IgD-negative memory B cell (primary cell): ENCODE measurements at regions not wholly inside any gene's neighbourhood (a gene's known extent, or its start where the extent isn't known, plus 50 kb on each side); places are given as distances from the start of the nearest gene placed in this dataset.

Experiments
- H3K27ac Mint-ChIP-seq, 3 donors: one replicate each; pipeline ENCODE4 v1.8.0; 2020 to 2022; ENCODE audit warnings: mild to moderate bottlenecking in 3 of 3, mixed read lengths in 3 of 3, moderate library complexity in 1 of 3
- H3K27me3 Mint-ChIP-seq: one replicate; pipeline ENCODE4 v1.8.0; 2021; ENCODE audit warnings: mixed read lengths
- H3K36me3 Mint-ChIP-seq: one replicate; pipeline ENCODE4 v1.8.0; 2020; ENCODE audit warnings: mild to moderate bottlenecking, mixed read lengths
- H3K4me1 Mint-ChIP-seq, 3 donors: one replicate each; pipeline ENCODE4 v1.8.0; 2020 to 2022; ENCODE audit warnings: mixed read lengths in 3 of 3, mild to moderate bottlenecking in 1 of 3
- H3K4me3 Mint-ChIP-seq, 4 donors: one replicate each; pipeline ENCODE4 v1.8.0; 2020 to 2022; ENCODE audit warnings: mild to moderate bottlenecking in 4 of 4, mixed read lengths in 4 of 4, moderate library complexity in 3 of 4
- H3K9me3 Mint-ChIP-seq, 3 donors: one replicate each; pipeline ENCODE4 v1.8.0; 2020 to 2021; ENCODE audit warnings: mixed read lengths in 3 of 3, mild to moderate bottlenecking in 1 of 3

- Mint-ChIP-seq H3K27me3 (peaks cover 8% of the 10 kb centered on the region), H3K4me3 (no peak overlapping the region), H3K4me1 (no peaks in the 10 kb centered on the region), H3K36me3 (no peaks in the 10 kb centered on the region), H3K27ac (no peak overlapping the region), H3K9me3 (peaks cover 0 to 4% (median 3%) of the 10 kb centered on the region in 3 donors)
These were observed 58.9 kb upstream of the PALMD start for GRCh38 chr1:99587008-99587407.

- Mint-ChIP-seq H3K27ac (no peak overlapping the region), H3K36me3 (no peaks in the 10 kb centered on the region), H3K4me1 (no peaks in the 10 kb centered on the region), H3K4me3 (no peak overlapping the region), H3K27me3 (peaks cover 8% of the 10 kb centered on the region), H3K9me3 (peaks cover 2 to 7% (median 3%) of the 10 kb centered on the region in 3 donors)
These were observed 56.7 kb upstream of the PALMD start for GRCh38 chr1:99589186-99589636.

- no peaks in the 10 kb centered on the region for H3K36me3 Mint-ChIP-seq
- H3K4me1 Mint-ChIP-seq, result no peaks in the 10 kb centered on the region
- H3K9me3 Mint-ChIP-seq, result peaks cover 2 to 7% (median 3%) of the 10 kb centered on the region in 3 donors
- no peak overlapping the region for H3K4me3 Mint-ChIP-seq
- H3K27me3 Mint-ChIP-seq, result peaks cover 4% of the 10 kb centered on the region
- no peak overlapping the region for H3K27ac Mint-ChIP-seq
These were observed 55.2 kb upstream of the PALMD start for GRCh38 chr1:99590578-99591209.

GRCh38 chr1:99591886-99592285, 54.0 kb upstream of the PALMD start:
- H3K27ac Mint-ChIP-seq, result no peak overlapping the region

GRCh38 chr1:99594205-99594604, 51.7 kb upstream of the PALMD start:
- no peak overlapping the region for H3K4me3 Mint-ChIP-seq
- no peaks in the 10 kb centered on the region for H3K36me3 Mint-ChIP-seq
- H3K9me3 Mint-ChIP-seq, result peaks cover 2 to 7% (median 3%) of the 10 kb centered on the region in 3 donors

More at GRCh38 chr1:99591886-99592285, 54.0 kb upstream of the PALMD start:
- Mint-ChIP-seq H3K36me3 (no peaks in the 10 kb centered on the region), H3K27me3 (peaks cover 1% of the 10 kb centered on the region), H3K4me3 (no peak overlapping the region), H3K4me1 (no peaks in the 10 kb centered on the region), H3K9me3 (peaks cover 2 to 7% (median 3%) of the 10 kb centered on the region in 3 donors)

DNA sequence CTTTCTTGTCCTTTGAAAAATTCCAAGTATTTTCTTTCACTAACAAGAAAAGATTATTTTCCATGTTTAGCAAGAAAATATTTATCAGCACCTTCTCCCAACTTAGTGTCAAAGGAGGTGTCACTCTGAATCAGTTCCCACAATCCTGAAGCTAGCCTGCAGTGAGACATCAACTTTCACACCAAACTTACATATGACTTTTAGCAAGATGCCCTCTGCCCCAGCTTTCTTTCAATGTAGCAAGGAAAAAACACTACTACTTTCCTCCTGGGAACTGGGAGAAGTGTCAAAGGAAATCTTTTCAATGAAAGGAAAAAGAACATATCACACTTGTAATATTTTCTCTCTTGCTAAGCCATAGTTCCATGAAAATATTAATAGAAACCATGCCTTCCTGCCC, 50.9 kb upstream of the PALMD start:
- no peaks in the 10 kb centered on the region for H3K4me1 Mint-ChIP-seq
- no peak overlapping the region for H3K4me3 Mint-ChIP-seq
- H3K36me3 Mint-ChIP-seq, result no peaks in the 10 kb centered on the region
- H3K27ac Mint-ChIP-seq, result no peak overlapping the region
- no peaks in the 10 kb centered on the region for H3K27me3 Mint-ChIP-seq
- H3K9me3 Mint-ChIP-seq, result peaks cover 2 to 7% (median 3%) of the 10 kb centered on the region in 3 donors

More at GRCh38 chr1:99594205-99594604, 51.7 kb upstream of the PALMD start:
- peaks cover 1% of the 10 kb centered on the region for H3K27me3 Mint-ChIP-seq
- H3K27ac Mint-ChIP-seq, result no peak overlapping the region
- no peaks in the 10 kb centered on the region for H3K4me1 Mint-ChIP-seq

GRCh38 chr1:99595441-99595840, 50.5 kb upstream of the PALMD start:
- H3K27me3 Mint-ChIP-seq, result no peaks in the 10 kb centered on the region
- H3K9me3 Mint-ChIP-seq, result peaks cover 2 to 7% (median 3%) of the 10 kb centered on the region in 3 donors
- no peak overlapping the region for H3K4me3 Mint-ChIP-seq
- no peak overlapping the region for H3K27ac Mint-ChIP-seq
- H3K4me1 Mint-ChIP-seq, result no peaks in the 10 kb centered on the region
- no peaks in the 10 kb centered on the region for H3K36me3 Mint-ChIP-seq
